ENCODE measurements at regions not wholly inside any gene's neighbourhood (a gene's known extent, or its start where the extent isn't known, plus 50 kb on each side); places are given as distances from the start of the nearest gene placed in this dataset.
A peak's percentile ranks its signal among the peaks of the same experiment; 100 is the strongest.

DNA sequence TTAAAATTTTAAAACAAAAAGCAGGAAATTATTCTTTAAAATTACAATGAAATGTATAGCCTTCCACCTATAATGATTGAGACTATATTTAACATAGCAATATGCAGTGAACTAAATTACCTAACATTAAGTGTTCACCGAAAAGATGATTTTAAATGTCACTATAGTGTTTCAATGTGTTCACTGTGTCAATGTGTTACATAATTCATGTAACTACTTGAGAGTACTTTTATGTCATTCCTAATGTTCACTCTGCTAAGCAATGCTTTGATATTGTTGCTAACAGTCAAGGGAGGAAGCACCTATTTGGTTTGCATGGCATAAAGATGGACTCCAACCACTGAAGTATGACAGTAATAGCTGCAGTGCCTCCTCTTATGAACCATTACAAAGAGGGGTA is 629.8 kb upstream of the C9orf72 start:
- DNase-seq, result no peak

DNA sequence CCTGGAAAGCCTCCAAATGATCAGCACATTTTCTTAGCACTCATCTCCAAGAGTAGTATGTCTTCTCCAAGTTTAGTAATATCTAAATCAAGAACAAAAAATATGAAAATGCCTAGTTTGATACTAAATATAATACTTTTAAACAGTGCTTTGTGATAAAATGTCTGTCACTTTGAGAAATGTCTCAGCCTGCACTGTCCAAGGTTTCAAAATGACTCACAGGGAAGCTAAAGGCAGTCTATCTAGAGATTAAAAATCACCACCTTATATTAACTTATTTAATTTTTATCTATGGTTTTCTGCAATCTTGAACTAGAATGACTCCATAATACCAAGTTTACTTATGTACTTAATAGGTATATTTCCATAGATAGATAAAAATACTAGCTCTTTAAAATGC is 633.0 kb upstream of the C9orf72 start:
- DNase-seq, result no peak

DNA sequence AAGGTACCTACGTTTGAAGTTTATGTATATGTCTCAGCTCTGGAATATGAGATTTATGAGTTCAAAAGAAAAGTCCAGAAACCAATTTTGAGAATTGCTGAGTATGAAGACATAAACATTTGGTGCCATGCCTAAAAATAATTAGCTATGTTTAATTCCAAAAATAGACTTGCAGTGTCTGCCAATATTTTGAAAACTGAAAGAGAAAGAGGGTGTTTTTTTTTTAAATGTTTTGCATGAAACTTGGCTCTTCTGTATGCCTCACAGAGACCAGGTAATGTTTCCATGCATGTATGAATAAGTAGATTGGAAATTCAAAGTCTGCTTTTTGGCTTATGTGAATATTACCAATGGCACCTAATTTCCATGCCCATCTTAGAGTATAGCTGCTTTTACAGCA is 634.4 kb upstream of the C9orf72 start:
- no peak for DNase-seq

DNA sequence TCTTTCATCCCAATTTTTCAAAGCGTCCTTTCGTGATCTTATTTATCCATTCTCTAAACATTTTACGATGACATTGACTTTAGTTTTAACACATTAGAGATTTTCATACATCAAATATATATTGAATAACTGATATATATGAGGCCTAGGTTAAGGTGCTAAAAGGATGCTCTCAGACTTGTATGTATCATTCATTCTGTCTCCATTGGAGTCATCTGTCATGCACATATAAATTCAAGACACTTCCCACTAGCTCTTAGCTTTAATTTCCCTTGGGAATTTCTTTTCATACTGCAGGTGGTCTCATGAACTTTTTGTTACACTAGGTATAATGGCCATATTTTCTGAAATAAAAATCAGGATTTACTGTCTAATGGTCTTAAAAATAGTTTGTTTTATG is 635.8 kb upstream of the C9orf72 start:
- no peak for DNase-seq

DNA sequence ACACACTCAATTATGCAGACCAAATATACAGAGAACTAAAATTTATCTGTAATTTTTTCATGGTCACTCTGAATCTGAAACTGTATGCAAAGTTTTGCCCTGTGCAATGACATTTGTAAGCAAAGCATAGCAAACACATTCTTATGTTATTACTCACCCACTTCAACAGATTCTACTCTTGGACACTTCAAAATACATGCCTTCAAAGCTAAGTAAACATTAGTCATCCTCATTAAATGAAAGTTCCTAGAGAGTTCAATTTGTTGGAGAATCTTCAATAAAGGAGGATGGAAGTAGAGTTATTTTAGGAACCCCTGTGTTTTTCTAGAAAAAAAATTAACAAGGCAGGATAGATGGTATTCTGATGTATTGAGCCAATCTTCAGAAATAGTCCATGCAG is 639.7 kb upstream of the C9orf72 start:
- DNase-seq, result peak; percentile 7

DNA sequence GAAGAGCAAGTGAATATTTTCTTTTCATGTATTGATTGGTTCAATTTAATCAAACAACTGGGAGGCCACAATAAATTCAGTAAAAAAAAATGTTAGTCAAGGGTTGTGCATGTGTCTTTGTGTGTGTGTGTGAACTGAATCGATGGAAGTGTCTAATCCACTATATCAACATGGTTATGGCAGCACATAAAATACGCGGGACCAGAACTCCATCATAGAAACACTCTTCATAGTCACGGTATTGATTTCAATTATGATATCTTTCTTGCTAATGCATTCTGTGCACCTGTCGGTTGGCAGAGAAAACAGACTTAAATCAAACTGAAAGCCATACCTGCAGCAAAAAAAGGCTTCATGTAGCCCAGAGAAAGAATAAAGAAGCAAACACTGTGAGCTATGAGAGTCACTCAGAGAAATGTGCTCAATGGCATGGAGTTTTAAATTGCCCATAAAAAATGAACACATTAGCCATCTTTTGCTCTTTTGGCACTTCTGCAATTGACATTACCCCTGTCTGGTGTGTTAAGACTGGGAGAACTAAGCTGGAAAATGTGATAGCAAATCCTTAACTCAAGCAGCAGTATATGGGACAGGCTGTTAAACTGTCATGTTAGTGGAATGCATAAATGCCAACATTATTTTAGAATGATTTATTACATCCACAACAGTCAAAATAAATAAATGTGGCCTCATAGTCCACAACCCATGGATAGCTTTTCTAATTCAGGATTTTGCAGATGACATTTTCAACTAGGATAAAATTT is 642.4 kb upstream of the C9orf72 start:
- DNase-seq, result no peak

DNA sequence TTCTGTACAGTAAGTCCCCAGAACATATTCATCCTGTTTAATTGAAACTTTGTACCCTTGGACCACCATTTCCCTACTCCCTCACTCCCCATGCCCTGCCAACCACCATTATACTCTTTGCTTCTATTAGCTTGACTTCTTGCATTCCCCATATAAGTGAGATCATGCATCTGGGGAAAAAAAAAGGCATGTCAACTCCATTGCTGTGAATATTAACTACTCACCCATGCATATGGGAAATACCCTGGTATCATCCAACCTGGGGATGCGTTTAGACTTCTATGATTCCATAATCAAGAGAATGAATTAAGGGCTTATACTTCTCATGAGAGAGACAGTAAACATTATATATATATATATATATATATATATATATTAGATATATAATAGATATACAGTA is 659.4 kb upstream of the C9orf72 start:
- no peak for DNase-seq

DNA sequence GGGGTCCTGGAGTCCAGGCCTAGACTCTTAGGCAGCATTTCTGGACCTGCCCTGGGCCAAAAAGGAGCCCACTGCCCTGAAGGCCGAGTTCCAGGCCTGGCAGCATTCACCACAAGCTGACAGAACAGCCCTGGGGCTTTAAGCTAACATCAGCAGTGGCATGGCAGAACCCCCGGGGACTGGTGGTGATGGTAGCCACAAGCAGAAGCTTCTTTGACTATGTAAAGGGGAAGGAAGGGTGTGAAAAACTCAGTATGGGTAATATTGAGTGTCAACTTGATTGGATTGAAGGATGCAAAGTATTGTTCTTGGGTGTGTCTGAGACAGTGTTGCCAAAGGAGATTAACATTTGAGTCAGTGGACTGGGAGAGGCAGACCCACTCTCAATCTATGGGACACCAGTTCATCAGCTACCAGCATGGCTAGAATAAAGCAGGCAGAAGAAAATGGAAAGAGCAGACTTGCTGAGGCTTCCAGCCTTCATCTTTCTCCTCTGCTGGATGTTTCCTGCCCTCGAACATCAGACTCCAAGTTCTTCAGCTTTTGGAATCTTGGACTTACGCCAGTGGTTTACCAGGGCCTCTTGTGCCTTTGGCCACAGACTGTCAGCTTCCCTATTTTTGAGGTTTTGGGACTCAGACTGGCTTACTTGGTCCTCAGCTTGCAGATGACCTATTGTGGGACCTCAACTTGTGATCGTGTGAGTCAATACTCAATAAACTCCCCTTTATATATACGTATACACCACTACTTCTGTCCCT is 661.0 kb upstream of the C9orf72 start:
- DNase-seq, result no peak

DNA sequence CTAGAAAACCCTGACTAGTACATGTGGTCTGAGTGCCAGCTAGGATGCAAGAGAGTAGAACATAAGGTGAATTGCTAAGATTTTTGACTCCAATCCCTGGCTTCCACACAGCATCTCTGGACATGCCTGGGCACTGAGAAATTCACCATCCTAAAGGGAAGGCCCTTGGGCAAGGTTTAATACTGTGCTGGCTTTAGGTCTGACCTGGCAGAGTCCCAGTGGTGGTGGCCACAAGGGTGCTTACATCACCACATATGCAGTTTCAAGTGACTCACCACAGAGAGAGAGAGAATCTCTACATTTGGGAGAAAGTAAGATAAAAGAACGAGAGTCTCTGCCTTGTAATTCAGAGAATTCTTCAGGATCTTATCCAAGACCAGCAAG is 661.6 kb upstream of the C9orf72 start:
- no peak for DNase-seq

DNA sequence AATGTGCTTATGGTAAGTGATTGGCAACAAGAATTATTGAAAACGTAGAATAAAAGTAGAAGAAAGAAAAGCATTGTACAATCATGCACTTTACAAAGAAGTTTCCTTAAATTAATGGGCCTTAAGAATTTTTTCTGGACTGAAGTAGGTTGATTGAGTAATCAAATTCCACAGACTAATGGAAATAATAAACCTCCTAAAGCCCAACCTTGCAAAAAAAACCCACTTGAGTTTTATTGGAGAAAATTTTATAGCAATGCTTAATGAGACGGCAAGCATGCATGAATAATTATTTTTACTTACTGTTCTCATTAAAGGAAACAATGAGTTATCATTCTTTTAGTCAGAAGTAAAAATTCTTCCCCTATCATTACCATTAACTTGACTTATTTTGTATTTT is 676.1 kb upstream of the C9orf72 start:
- DNase-seq, result no peak

DNA sequence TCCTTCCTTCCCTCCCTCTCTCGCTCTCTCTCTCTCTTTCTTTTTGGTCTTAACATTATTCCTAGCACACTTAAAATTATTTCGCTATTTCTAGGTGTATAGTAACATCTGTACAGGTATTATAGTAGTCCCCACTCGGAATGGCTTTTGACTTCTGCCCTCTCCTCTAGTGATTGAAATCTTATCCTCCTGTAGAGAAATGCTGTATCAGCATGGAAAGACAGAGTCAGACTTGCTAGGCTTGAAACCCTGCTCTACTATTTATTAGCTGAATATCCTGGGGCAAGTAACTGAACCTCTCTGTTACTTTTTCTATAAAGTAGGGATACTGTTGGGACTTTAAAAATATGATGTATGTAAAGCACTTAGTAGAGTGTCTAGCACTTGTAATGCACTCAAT is 681.9 kb upstream of the C9orf72 start:
- no peak for DNase-seq

DNA sequence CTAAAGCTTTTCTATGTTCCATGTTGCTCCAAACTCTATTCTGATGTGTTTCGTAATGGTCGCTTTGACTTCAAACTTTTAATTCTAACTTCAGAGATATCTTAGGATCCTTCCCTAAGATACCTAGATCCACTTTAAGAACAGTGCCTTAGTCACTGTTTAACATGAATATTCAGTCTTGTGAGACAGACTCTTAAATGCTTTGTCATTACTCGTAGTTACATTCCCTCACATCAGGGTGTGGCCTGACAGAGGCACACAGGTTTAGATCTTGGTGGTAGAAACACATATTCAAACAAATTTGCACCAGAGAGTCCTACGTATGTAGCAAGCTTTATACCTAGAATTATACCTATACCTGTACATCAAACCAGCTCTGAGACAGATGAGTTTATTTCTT is 687.0 kb upstream of the C9orf72 start:
- no peak for DNase-seq

DNA sequence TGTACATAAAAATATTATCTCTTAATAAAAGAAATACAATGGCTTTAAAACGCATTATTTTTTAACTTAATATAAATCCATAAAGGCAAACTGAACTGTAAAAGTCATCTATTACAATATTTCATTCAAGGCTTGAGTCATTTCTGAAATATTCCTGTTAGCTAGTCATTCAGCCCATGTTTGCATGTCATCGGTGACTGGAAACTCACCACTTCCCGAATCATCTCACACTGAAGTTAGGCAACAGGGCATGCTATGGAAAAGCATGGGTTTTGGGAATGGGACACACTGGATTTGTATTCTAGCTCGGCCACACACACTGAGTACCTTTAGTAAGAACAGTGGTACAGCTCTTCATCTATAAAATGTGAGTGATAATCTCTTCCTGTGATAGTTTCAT is 691.1 kb upstream of the C9orf72 start:
- no peak for DNase-seq

DNA sequence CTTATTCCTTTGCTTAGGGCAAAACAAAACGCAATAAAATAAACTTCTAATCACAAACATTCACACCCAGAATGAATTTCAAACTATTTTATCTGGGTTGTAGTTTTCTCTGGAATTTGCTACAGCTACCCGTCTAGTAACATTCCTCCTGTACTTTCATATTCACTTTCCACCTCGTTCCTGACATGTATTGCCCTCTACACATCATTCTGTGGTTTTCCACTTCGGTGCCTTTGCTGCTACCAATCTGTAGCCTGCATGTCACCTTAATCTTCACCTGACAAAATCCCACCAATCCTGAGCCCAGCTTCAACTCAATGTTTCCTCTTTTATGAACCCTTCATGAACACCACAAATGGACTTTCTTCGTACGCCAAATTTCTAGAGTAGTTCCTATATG is 694.1 kb upstream of the C9orf72 start:
- no peak for DNase-seq

DNA sequence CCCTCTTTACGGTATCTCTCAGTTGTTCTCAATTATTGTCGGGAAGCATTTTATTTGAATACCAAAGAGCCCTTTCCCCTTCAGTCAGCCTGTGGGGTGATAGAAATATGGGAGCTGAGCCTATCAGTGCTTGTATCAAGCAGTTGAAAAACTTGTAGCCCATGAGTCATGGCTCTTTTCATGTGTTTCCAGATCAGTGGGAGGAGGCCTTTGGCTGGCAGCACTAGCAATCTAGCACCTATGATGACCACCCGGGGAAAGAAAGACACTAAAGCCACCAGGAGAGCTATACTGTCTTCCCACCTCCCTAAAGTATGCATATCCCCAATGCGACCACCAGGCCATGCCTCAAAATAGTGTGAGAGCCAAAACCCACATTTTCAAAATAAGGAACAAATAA is 696.9 kb upstream of the C9orf72 start:
- no peak for DNase-seq

DNA sequence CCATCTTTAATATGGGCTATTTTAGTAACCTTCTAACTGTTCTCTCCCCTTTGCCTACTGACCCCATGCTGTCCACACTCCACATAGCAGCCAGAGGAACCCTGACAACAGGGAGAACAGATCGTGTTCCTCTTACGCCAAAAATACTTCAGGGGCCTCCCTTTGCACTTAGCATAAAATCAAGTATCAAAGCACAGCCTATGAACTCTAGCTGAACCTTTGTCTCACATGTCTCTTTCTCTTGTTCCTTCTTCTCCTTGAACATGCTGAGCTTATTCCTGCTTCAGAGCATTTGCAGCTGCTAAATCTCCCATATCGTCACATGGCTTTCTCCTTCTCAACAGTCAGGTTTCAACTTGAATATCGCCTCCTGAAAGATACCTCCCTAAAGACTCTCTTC is 698.8 kb upstream of the C9orf72 start:
- DNase-seq, result peak; percentile 2

DNA sequence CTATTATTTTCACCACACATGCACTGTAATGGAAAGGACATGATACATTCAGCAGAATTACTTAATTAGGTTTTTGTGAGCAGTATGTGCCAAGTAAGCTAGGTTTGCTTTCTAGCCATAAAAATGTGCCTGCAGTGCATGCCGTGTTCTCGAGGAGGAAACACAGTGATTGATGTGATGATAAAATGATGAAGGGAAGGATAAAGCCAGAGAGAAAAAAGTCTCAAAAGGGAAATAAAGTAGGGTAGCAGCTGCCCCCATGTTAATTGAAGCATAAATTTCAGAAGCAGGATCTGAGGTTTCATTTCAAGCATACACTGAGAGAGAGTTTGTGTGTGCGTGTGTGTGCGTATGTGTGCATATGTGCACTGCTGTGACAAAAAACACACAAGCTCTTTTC is 714.2 kb upstream of the C9orf72 start:
- DNase-seq, result no peak

DNA sequence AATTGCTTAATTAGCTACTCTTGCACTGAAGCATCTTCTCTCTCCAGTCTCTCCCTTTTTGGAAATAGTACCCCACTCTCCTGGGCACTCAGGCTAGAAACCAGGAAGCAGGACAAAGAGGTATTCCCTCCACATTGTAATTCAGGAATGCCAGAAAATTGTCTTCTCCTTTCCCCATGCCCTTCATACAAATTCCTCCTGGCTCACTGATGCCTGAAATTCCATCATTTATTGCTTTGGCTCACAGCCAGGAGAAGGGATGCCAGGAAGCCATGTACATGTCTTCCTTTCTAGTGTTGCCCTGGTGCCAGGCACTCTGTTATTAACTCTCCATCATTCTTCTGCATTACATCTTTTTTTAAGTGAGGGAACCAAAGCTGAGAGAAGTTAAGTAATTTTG is 716.5 kb upstream of the C9orf72 start:
- no peak for DNase-seq

DNA sequence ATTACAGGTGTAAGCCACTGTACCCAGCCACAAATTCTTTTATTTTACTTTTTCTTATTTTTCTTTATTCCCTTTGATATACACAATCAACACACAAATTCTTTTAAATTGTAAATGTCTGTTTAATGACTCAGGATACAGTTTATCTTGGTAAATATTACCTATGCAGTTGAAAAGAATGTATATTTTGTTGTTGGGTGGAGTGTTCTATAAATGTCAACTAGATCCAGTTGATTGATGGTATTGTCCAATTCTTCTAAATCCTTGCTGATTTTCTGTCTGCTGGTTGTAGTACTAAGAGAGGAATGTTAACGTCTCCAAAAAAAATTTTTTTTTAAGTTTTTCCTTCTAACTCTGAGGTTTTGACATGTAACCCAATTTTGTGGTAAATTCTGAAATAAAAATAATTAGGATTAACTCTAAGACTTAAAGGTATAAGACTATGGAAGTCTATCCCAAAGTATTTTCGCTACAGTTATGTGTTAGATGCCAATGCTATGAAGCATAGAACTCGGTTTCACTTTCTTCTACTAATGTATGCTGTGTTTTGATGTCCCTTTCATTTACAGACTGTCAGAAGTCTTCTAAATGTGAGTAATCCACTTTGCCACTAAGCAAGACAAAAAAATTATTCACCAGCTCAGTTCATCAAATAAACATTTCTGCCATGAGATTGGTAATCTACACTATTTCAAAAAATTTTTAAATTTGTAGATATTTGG is 720.2 kb upstream of the C9orf72 start:
- no peak for DNase-seq

DNA sequence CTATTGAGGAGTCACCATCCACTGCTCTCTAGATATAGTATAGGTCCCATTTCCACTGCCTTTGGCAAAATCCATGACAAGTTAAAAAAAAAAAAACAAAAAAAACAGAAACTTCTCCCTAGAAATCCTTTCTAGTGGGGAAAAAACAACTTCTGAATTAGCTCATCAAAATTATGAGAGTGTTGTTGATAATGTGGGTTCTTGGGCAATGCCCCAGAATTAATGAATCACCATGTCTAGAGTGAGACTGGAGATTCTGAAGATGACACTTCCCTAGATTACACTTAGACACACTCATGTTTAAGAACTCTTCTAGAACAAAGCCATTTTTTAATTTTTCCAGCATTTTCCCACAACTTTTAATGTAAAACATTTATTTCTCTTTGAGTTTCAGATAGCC is 728.0 kb upstream of the C9orf72 start:
- DNase-seq, result no peak

DNA sequence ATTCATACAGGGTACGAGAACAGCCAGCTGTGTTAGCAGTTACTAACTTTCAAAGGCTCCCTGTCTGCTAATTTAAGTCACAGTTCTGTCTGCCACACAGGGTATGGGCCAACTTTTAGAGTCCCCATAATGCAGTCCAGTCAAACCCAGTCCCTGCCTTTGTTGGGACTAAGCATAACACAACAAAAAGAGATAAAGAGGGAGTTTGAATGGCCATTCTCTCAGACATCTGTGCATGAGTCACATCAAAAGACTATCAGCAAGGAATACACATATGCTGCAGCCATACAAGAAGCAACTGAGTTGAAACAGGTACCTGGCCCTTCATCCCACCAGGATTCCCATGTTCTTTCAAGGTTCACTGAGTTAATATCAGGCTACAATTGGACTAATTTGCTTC is 744.5 kb upstream of the C9orf72 start:
- no peak for DNase-seq

DNA sequence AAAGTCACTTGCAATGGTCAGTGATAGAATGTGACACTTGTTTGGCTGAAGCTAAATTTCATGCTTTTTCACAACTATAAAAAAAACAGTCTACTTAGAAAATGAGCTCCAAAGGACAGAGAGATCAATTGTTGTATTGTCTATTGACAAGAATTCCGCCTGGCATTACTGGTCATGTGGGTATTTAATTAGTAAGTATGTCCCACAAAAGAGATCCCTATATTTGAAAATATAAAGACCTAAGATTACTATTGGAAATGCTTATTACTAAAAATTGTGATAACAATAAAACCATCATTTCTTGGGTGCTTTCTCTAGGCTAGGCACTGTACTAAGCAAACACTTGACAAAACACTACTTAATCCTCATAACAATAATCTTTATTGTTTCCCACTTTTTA is 745.2 kb upstream of the C9orf72 start:
- no peak for DNase-seq

DNA sequence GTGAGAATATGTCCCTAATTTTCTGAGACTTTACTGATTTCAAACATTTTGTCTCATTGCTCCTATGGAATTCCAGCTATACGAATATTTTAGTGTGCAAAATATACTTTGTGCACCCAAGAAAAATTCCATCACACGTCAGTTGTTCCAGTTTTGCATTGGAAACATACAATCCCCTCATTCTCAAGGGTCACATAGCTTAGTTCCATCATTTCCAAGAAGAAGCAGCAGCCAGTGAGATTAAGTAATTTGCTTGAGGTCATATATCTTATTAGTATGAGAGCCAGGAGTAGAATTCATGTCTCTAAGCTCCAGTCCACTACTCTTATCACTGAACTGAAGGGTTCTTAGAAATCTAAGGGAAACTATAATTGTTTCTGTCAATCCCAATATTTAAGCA is 746.7 kb upstream of the C9orf72 start:
- peak; percentile 28 for DNase-seq

Measured in muscle of arm (tissue), 1 donor.